ENCODE measurements at regions not wholly inside any gene's neighbourhood (a gene's known extent, or its start where the extent isn't known, plus 50 kb on each side); places are given as distances from the start of the nearest gene placed in this dataset.
A peak's percentile ranks its signal among the peaks of the same experiment; 100 is the strongest.

- Histone ChIP-seq H3K27me3 (replicated peaks; ENCODE audit: insufficient read depth) (no peaks in the 10 kb centered on the region), H3K36me3 (no peaks in the 10 kb centered on the region), H3K27ac (peak overlapping the region; percentile 42 to 48), H3K4me3 (no peak overlapping the region), H3K4me1 (replicated peaks) (peaks cover 50% of the 10 kb centered on the region), H3K9me3 (no peaks in the 10 kb centered on the region)
- TF ChIP-seq POLR2AphosphoS5 (IDR thresholded peaks at IDR 0.05) (peak; percentile 12), POLR2A (IDR thresholded peaks at IDR 0.05) (no peak)
- intact Hi-C loops (cut with DNase I): loop anchor here (5.0 kb wide), 1 partner anchor 60 kb away; no protein-coding TSS in a partner anchor
- 73% methylated on average over 18 of the region's 18 CpGs for WGBS
- no peak for DNase-seq (ENCODE audit: low spot score)
These were observed 272.5 kb downstream of the GADD45G start for GRCh38 chr9:89877051-89878002.

DNA sequence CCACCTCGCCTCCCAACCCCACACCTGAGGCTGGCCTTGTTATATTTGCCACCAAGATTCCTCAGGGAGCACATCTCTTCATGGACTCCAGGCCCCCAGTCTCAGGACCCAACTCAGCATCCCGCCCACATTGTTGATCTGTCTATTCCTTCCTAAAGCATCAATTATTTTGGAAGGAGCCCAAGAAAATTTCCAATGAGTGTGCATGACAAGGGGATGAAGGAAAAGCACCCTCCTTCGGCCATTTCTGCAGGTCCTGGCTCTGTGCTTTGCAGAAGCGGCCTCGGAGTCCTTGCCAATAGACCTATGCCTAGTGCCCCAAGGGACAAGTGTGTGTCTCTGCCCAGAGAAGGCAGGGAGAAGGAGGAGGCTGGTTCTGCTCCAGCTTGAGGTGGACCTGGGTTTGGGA is 273.2 kb downstream of the GADD45G start:
- H3K27me3 ChIP-seq (replicated peaks; ENCODE audit: insufficient read depth): no peaks in the 10 kb centered on the region
- TF ChIP-seq POLR2AphosphoS5 (IDR thresholded peaks at IDR 0.05): no peak
- TF ChIP-seq, protein P1, sequence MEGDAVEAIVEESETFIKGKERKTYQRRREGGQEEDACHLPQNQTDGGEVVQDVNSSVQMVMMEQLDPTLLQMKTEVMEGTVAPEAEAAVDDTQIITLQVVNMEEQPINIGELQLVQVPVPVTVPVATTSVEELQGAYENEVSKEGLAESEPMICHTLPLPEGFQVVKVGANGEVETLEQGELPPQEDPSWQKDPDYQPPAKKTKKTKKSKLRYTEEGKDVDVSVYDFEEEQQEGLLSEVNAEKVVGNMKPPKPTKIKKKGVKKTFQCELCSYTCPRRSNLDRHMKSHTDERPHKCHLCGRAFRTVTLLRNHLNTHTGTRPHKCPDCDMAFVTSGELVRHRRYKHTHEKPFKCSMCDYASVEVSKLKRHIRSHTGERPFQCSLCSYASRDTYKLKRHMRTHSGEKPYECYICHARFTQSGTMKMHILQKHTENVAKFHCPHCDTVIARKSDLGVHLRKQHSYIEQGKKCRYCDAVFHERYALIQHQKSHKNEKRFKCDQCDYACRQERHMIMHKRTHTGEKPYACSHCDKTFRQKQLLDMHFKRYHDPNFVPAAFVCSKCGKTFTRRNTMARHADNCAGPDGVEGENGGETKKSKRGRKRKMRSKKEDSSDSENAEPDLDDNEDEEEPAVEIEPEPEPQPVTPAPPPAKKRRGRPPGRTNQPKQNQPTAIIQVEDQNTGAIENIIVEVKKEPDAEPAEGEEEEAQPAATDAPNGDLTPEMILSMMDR (IDR thresholded peaks at IDR 0.05): no peak
- TF ChIP-seq POLR2A (IDR thresholded peaks at IDR 0.05): no peak
- 91% methylated on average over 5 of the region's 5 CpGs for WGBS
- intact Hi-C loops (cut with DNase I): loop anchor here (5.0 kb wide), 1 partner anchor 59 kb away; no protein-coding TSS in a partner anchor
- peak overlapping the region; percentile 42 to 48 for H3K27ac ChIP-seq
- peaks cover 48% of the 10 kb centered on the region for H3K4me1 ChIP-seq (replicated peaks)
- H3K36me3 ChIP-seq: no peaks in the 10 kb centered on the region
- H3K9me3 ChIP-seq: no peaks in the 10 kb centered on the region
- DNase-seq (ENCODE audit: low spot score): no peak
- H3K4me3 ChIP-seq: no peak overlapping the region

- 18% methylated on average over 6 of the region's 6 CpGs for WGBS
- Histone ChIP-seq H3K27ac (peak overlapping the region; percentile 42 to 48), H3K4me1 (replicated peaks) (peaks cover 43% of the 10 kb centered on the region), H3K27me3 (replicated peaks; ENCODE audit: insufficient read depth) (no peaks in the 10 kb centered on the region), H3K4me3 (no peak overlapping the region), H3K9me3 (no peaks in the 10 kb centered on the region), H3K36me3 (no peaks in the 10 kb centered on the region)
- DNase-seq (ENCODE audit: low spot score): peak; percentile 90
- intact Hi-C loops (cut with DNase I): loop anchor here (5.0 kb wide), 1 partner anchor 59 kb away; no protein-coding TSS in a partner anchor
- TF ChIP-seq POLR2AphosphoS5 (IDR thresholded peaks at IDR 0.05) (peak; percentile 82), POLR2A (IDR thresholded peaks at IDR 0.05) (no peak)
- TF ChIP-seq, protein P1 (IDR thresholded peaks at IDR 0.05): no peak
These were observed 273.9 kb downstream of the GADD45G start for GRCh38 chr9:89878687-89879086.

DNA sequence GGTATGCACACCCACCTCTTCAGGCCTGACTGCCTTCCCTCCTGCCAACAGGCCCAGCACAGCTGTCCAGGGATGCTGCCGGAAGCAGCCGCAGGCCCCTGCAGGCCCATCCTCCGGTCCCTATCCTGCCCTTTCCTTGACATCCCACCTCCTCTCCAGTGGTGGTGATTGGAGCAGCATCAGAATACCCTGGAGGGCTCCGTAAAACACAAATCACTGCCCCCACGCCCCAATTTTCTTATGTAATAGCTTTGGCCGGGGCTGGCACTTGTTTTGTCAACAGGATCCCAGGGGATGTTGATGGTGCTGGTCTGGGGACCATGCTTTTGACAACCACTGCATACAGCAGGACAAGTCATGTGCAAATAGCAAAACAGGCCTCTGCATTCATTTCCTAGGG is 274.5 kb downstream of the GADD45G start:
- Histone ChIP-seq H3K36me3 (no peaks in the 10 kb centered on the region), H3K9me3 (no peaks in the 10 kb centered on the region), H3K4me1 (replicated peaks) (peaks cover 41% of the 10 kb centered on the region), H3K27ac (peak overlapping the region; percentile 33 to 48), H3K4me3 (no peak overlapping the region), H3K27me3 (replicated peaks; ENCODE audit: insufficient read depth) (no peaks in the 10 kb centered on the region)
- 84% methylated on average over 6 of the region's 6 CpGs for WGBS
- DNase-seq (ENCODE audit: low spot score): no peak
- intact Hi-C loops (cut with DNase I): loop anchor here (5.0 kb wide), 1 partner anchor 58 kb away; no protein-coding TSS in a partner anchor
- TF ChIP-seq POLR2A (IDR thresholded peaks at IDR 0.05) (no peak), POLR2AphosphoS5 (IDR thresholded peaks at IDR 0.05) (no peak)
- TF ChIP-seq, protein P1 (IDR thresholded peaks at IDR 0.05): no peak

DNA sequence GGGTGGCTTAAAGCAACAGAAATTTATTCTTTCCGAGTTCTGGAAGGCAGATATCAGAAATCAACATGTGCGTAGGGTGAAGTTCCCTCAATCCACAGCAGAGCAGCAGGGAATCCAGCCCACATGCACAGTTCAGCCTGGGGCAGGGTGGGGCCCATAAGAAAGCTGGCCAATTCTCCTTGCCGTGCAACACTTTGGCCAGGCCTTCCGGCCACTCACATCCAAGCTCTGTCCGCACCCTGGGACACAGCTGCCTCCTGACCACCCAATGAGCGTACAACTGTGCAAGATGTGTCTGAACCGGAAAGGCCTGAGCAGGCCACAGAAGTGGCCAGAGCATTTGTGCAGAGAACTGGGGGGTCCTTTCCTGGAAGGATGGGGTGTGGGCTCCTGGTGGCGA is 274.9 kb downstream of the GADD45G start:
- H3K27me3 ChIP-seq (replicated peaks; ENCODE audit: insufficient read depth): no peaks in the 10 kb centered on the region
- TF ChIP-seq POLR2AphosphoS5 (IDR thresholded peaks at IDR 0.05) (no peak), POLR2A (IDR thresholded peaks at IDR 0.05) (no peak)
- TF ChIP-seq, protein P1 (IDR thresholded peaks at IDR 0.05): no peak
- no peak overlapping the region for H3K4me3 ChIP-seq
- no peaks in the 10 kb centered on the region for H3K36me3 ChIP-seq
- H3K27ac ChIP-seq: peak overlapping the region in 1 of 2 donors; percentile 48
- intact Hi-C loops (cut with DNase I): loop anchor here (5.0 kb wide), 1 partner anchor 58 kb away; no protein-coding TSS in a partner anchor
- WGBS: 83% methylated on average over 8 of the region's 8 CpGs
- peaks cover 37% of the 10 kb centered on the region for H3K4me1 ChIP-seq (replicated peaks)
- no peaks in the 10 kb centered on the region for H3K9me3 ChIP-seq
- DNase-seq (ENCODE audit: low spot score): no peak
